Fibroblast of the conjunctiva (primary cell): ENCODE measurements at regions not wholly inside any gene's neighbourhood (a gene's known extent, or its start where the extent isn't known, plus 50 kb on each side); places are given as distances from the start of the nearest gene placed in this dataset.

ENCODE experiments used
- DNase-seq: peaks from one replicate; pipeline ENCODE4 v3.0.0-alpha.2; 2010; ENCODE audit warnings: low read depth

GRCh38 chr10:21015851-21016250, 118.7 kb upstream of the NEBL start:
- no peak for DNase-seq

DNA sequence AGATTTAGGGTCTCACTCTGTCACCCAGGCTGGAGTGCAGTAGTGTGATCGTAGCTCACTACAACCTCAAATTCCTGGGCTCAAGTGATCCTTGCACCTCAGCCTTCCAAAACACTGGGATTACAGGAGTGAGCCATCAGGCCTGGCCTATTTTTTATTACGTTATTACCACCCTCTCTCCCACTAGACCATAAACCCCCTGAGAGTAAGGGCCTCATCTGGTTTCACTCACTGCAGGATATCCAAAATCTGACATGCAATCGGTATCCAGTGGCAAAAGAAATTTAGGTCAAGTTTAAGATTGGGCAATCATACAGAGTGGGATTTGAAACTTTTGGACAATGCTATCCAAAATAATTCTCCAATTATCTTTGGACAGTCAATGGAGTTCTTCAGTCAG, 117.0 kb upstream of the NEBL start:
- DNase-seq = no peak

DNA sequence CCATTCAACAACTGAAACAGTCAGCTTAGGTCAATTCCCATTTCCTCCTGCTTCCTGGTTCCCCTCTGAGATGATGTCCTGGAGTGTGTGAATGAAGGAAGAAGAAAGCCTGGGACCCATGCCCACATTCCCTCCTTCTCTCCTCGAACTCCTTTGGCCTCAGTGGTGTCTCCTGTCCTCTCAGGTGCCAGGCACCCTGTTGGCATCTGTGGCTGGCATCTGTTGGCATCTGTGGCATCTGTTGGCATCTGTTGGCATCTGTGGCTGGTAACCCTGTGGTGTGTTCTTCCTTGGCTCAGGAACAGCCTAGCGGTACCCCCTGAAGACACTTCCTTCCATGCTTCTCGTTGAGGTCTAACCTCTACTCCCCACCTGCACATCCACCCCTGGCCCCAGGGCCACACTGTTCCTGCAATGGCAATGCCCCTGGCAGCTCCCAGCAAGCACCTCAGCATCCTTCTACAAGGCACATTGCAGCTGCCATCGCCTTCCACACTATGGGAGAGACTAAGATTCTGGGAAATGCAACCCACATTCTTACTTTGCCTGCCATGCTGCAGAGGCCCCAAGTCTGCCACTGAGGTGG, 114.4 kb upstream of the NEBL start:
- DNase-seq = no peak

DNA sequence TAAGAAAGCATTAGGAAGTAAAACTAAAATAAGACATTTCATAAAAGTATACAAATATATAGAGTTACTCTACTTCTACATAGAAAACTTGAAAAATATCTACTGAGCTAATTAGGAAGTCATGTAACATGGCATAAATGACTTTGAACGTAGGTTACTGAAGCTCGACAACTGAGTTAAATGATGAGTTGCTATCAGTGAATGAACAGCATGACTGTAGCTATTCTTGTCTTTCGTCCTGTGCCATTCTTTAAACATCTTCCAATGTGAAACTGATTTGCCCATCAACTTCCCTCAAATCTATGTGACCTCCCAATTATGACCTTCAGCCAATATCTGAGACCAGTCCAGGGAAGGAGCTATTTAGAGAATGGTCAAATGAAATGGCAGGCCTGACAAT, 113.5 kb upstream of the NEBL start:
- no peak for DNase-seq

- DNase-seq = no peak
These were observed 106.2 kb upstream of the NEBL start for GRCh38 chr10:21003240-21003822.

DNA sequence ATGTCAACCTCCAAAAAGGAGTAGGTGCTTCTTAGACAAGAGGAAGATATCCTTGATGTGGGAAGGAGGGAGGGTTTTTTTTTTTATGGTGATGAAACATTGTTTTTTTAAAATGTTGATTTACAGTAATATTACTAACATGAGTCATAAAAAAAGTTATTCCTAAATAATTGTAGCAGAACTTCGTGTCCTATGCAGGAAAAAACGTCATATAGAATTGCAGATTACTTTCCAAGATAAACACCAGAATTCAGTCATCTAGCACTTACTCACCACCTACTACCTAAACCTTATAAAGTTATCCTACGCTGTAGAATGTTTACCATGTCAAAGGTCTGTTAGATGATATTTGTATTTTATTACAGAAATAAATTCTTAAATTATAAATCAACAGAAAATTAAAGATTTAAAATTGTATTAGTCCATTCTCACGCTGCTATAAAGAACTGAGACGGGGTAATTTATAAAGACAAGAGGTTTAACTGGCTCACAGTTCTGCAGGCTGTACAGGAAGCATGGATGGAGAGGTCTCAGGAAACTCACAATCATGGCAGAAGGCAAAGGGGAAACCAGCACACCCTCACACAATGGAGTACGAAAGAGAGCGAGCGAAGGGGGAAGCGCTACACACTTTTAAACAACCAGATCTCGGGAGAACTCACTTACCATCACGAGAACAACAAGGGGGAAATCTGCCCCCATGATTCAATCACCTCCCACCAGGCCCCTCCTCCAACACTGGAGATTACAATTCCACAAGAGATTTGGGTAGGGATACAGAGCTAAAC, 105.2 kb upstream of the NEBL start:
- DNase-seq = peak; percentile 80

GRCh38 chr10:20999699-21000098, 102.6 kb upstream of the NEBL start:
- no peak for DNase-seq

DNA sequence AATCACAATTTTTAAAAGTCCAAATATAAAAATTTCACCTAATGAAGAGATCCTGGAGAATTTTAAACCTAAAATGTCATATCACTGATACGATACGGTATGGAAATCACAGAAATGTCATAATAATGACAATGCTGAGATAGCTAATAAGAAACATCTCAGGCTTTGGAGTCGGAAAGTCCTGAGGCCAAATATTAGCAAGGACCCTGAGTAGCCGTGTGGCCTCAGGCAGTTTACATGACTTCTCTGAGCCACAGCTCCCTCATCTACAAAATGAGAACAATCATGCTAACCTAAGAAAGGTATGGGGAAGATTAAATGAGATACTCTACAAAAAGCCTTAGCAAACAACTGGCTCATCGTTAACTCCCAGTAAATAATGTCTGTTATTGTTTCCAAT, 100.9 kb upstream of the NEBL start:
- DNase-seq = no peak

- DNase-seq = no peak
These were observed 98.2 kb upstream of the NEBL start for GRCh38 chr10:20995123-20995987.

- DNase-seq = no peak
These were observed 96.9 kb upstream of the NEBL start for GRCh38 chr10:20993830-20994527.

DNA sequence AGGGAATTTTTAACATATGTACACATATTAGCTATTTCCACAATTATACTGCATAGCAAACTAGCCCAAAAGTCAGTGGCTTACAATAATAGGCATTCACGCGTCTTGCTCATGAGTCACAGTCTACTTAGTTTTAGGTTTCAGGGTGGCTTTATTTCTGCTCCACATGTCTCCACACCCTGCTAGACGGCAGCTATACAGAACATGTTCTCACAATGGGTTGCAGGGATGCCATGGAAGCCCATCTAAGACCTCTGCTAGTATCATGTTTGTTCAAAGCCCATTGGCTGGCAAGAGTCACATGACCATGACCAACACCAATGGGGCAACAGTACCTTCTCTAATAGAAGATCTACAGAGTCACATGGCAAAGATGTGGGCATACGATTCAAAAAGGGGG, 96.3 kb upstream of the NEBL start:
- DNase-seq = peak; percentile 72

DNA sequence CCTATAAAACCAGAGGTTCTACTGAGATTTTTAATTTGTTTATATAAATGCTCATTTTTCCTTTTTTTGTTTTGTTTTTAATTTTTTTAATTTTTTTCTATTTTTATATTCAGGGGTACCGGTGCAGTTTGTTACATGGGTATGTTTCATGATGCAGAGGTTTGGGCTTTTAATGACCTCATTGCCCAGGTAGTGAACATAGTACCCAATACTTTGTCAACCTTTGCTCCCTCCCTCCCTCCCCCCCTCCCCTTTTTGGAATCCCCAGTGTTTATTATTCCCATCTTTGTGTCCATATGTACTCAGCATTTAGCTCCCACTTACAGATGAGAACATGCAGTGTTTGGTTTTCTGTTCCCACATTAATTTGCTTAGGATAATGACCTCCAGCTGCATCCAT, 94.4 kb upstream of the NEBL start:
- no peak for DNase-seq

GRCh38 chr10:20990604-20991003, 93.5 kb upstream of the NEBL start:
- no peak for DNase-seq

DNA sequence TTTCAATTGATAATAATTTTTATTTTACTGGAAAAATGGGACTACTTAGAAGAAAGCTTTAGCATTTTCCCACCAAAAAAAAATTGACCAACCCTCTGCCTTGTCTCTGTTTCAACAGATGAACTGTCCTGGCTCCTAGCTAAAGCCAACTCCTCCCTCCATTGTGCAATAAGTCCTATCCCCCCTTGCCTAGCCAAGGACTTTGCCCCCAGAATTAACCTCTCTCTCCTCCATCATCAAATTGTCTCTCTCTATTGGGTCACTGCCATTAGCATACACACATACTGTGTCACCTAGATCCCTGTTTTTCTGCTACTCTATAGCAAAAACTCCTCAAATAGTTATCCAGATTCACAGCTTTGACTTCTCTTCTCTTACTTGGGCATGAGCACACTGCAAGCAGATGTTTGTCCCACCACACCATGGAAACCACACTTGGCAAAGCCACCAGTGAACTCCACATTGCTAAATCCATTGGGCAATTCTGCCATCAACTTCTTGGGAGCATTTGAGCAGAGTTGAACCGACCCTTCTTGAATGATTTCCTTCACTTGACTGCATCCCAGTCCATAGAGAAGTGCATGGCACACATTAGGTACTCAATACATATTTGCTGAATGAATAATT, 91.4 kb upstream of the NEBL start:
- peak; percentile 35 for DNase-seq

DNA sequence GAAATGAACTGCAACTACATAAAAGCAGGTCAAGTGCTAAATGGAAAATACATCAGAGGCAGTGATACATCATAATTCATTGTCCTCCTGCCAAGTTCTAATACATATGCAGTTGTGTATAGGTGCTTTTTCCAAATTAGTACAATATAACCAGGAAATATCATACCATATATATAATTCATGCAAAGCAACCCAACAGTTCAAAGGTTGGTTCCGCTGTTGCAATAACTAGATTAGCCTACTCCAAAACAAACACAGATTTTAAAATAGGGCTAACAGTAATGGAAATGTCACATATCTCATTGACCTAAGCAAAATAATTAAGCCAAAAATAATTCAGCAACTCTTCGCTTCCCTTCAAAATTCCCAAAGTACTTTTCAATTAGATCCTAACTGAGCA, 88.9 kb upstream of the NEBL start:
- no peak for DNase-seq

GRCh38 chr10:20984662-20985061, 87.6 kb upstream of the NEBL start:
- no peak for DNase-seq

GRCh38 chr10:20981419-20981953, 84.4 kb upstream of the NEBL start:
- no peak for DNase-seq

DNA sequence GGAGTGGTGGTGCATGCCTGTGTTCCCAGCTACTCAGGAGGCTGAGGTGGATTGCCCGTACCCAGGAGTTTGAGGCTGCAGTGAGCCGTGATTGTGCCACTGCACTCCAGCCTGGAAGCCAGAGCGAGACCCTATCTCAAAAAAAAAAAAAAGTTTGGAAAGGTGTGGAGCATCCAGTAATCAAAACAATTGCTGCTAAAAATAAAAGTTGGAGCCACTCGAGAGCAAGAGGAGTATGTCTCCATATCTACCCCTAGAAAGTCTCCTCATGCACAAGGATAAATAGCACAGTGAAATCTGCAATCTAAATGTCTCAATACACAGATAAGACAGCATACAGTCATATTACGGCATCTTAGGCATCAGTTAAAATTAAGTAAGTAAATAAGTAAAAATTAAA, 81.5 kb upstream of the NEBL start:
- DNase-seq = no peak

- no peak for DNase-seq
These were observed 80.2 kb upstream of the NEBL start for GRCh38 chr10:20977300-20977699.

- no peak for DNase-seq
These were observed 79.8 kb upstream of the NEBL start for GRCh38 chr10:20976891-20977290.

GRCh38 chr10:20976390-20976789, 79.3 kb upstream of the NEBL start:
- DNase-seq = no peak
